ENCODE measurements at regions not wholly inside any gene's neighbourhood (a gene's known extent, or its start where the extent isn't known, plus 50 kb on each side); places are given as distances from the start of the nearest gene placed in this dataset.

- TF ChIP-seq CTCF (IDR thresholded peaks at IDR 0.05; ENCODE audit: extremely low read depth in 1 of 2, insufficient read depth in 1 of 2, low read depth in 1 of 2, low read length in 2 of 2) (no peak), POLR2A (IDR thresholded peaks at IDR 0.05; ENCODE audit: low read depth, low read length) (no peak), EZH2 (IDR thresholded peaks at IDR 0.05; ENCODE audit: borderline replicate concordance, low read depth, low read length, severe bottlenecking) (no peak), MYC (IDR thresholded peaks at IDR 0.05; ENCODE audit: low read depth, low read length) (no peak), POLR2AphosphoS5 (IDR thresholded peaks at IDR 0.05; ENCODE audit: insufficient read depth, low read depth, low read length) (no peak)
These were observed 499.9 kb downstream of the NUF2 start for GRCh38 chr1:163821679-163822078.
